Spleen (tissue), 7 donors: ENCODE measurements at regions not wholly inside any gene's neighbourhood (a gene's known extent, or its start where the extent isn't known, plus 50 kb on each side); places are given as distances from the start of the nearest gene placed in this dataset.

Source experiments
- POLR2A ChIP-seq, 3 donors: fragments of 450-650 bp; IDR thresholded peaks; one replicate each; pipeline ENCODE4 v1.5.1; 2017; ENCODE audit warnings: antibody characterized with exemption in 3 of 3, mild to moderate bottlenecking in 1 of 3
- POLR2AphosphoS5 ChIP-seq, 3 donors: sonication (generic); formaldehyde crosslinking; IDR thresholded peaks; one replicate each; pipeline ENCODE4 v1.5.1; 2017; ENCODE audit warnings: antibody characterized with exemption in 3 of 3
- TF ChIP-seq, protein P1 (sequence below), 11 experiments: fragments of 200-600 bp in 7 of 11; fragments of 450-650 bp in 4 of 11; sonication (generic) in 4 of 11; IDR thresholded peaks in 8 of 11; conservative IDR thresholded peaks in 3 of 11; 1 replicate in 7 of 11; 2 replicates in 4 of 11; pipeline versions ENCODE4 v1.4.0 to v1.8.0; 2016 to 2021; ENCODE audit warnings: antibody characterized with exemption in 11 of 11, inconsistent platforms in 4 of 11, mild to moderate bottlenecking in 1 of 11
- donor health status: DM: no; HTN: no; CAD: no; lungs with moderate emphysema.
- donor health status: DM: no; HTN: no; CAD: no.
- donor health status: DM: no; HTN: no; CAD: no.

- TF ChIP-seq POLR2A (IDR thresholded peaks at IDR 0.05): no peak
- TF ChIP-seq, protein P1, sequence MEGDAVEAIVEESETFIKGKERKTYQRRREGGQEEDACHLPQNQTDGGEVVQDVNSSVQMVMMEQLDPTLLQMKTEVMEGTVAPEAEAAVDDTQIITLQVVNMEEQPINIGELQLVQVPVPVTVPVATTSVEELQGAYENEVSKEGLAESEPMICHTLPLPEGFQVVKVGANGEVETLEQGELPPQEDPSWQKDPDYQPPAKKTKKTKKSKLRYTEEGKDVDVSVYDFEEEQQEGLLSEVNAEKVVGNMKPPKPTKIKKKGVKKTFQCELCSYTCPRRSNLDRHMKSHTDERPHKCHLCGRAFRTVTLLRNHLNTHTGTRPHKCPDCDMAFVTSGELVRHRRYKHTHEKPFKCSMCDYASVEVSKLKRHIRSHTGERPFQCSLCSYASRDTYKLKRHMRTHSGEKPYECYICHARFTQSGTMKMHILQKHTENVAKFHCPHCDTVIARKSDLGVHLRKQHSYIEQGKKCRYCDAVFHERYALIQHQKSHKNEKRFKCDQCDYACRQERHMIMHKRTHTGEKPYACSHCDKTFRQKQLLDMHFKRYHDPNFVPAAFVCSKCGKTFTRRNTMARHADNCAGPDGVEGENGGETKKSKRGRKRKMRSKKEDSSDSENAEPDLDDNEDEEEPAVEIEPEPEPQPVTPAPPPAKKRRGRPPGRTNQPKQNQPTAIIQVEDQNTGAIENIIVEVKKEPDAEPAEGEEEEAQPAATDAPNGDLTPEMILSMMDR (IDR thresholded peaks at IDR 0.05 in 8 of 11, conservative IDR thresholded peaks at IDR 0.05 in 3 of 11): no peak
- no peak for TF ChIP-seq POLR2AphosphoS5 (IDR thresholded peaks at IDR 0.05)
Observed at GRCh38 chr1:5692664-5693063, 299.6 kb downstream of the NPHP4 start.
